HG02763 (cell line): ENCODE measurements at regions not wholly inside any gene's neighbourhood (a gene's known extent, or its start where the extent isn't known, plus 50 kb on each side); places are given as distances from the start of the nearest gene placed in this dataset.

Experiments used
- ATAC-seq: cut with Tn5 transposase; IDR thresholded peaks from one replicate; pipeline ENCODE4 v1.9.1; 2021; ENCODE audit warnings: mild to moderate bottlenecking, moderate library complexity; ENCODE audit not compliant: unreplicated experiment

DNA sequence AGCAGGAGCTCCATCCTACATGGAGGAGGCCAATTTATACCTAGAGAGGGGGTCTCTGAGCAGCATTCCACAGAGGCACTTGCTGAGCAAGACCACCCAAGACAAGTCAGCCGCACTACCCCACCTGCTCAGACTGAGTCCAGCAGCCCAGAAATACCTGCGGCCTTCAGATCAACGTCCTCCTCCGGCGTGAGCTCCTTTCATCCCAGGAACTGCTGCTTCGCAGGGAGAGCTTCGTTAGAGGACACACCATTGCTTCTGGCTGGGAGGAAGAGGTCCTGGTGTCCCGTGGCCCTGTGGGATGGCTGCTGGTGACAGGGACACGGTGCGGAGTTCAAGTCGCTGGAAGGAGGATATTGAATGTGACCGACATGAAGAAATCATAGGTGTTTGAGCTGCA is 216.9 kb upstream of the PPP2R2D start:
- ATAC-seq, result no peak

GRCh38 chr10:131685007-131685406 is 215.8 kb upstream of the PPP2R2D start:
- no peak for ATAC-seq

DNA sequence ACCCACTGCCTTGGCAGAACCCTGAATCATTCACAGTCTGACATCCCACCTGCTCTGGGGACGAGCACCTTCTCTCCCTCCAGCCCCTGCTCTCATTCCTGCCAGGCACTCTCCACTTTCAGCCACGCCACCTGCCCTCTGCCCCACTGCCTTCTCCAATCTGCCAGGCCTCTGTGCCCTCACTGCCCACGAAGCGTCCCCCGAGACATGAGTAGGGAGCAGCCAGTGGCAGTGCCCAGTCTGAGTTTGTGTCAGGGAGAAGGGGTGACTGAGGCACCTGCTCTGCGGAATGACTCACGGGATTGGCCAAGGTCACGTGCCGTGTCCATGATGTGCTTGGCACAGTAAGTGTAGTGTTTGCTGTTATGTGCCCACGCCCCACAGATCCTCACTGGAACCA is 215.2 kb upstream of the PPP2R2D start:
- ATAC-seq, result no peak

DNA sequence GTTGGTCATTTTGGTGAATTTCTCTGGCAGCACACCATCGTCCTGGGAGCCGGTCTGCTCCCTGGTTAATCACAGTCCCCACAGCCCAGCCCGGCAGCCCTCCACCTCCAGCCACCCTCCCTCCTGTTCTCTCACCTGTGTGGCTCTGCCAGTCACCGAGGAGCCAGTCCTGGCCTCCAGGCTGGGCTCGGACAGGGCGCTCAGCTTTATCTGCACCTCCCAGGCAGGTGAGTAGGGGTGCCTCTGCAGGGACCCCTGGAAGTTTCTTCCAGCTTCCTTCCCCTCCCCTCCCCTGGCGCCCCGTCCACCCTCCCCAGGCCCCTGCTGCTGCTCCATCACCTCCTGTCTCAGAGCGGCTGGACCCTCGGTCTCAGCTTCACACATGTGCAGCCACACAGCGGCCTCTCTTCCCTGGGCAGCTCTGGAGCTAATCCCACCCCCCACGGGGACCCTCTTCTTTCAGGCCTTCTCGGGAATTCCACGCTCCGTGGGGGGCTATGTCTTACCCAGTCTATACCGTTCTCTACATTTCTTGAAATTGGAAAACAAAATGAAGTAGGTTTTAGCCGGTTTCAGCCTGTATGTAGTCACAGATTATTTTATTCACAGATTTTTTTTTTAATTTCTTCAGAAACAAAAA is 213.9 kb upstream of the PPP2R2D start:
- ATAC-seq, result no peak

DNA sequence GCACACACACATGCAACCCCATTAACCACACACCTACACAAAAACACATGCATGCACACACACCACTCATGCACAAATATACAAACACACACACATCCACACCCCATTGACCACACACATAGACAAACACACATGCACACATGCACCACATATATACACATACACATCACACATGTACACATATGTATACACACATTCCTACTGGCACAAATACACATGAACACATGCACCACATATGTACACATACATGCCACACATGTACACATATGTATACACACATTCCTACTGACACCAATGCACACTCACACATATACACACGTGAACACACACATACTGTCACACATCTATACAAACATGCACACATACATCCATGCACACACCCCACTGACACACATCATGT is 212.5 kb upstream of the PPP2R2D start:
- ATAC-seq, result no peak

DNA sequence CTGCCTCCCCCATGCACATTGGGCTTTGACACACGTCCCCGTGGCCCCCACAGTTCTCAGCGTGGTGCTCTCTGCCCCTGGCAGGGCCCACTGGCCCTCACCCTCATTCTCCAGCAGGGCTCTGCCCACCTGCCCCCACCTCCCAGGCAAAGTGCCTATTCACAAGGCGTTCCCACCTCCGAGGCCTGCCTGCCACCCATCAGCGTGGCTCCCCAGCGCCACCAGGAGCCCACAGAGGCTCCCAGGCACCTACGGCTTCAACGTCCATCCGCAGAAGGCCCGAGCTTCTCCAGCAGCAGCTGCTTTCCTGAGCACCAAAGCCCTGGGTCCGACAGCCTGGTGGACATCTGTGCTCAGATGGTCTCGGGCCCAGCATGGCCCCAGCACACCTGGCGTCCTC is 211.8 kb upstream of the PPP2R2D start:
- no peak for ATAC-seq

GRCh38 chr10:131689486-131689885 is 211.3 kb upstream of the PPP2R2D start:
- ATAC-seq, result no peak

- no peak for ATAC-seq
Measured at GRCh38 chr10:131689954-131690757, 210.7 kb upstream of the PPP2R2D start.

GRCh38 chr10:131690805-131691239 is 210.0 kb upstream of the PPP2R2D start:
- ATAC-seq, result no peak

GRCh38 chr10:131691481-131692090 is 209.2 kb upstream of the PPP2R2D start:
- no peak for ATAC-seq

- no peak for ATAC-seq
Measured at GRCh38 chr10:131692176-131692575, 208.6 kb upstream of the PPP2R2D start.

GRCh38 chr10:131692686-131693334 is 208.0 kb upstream of the PPP2R2D start:
- ATAC-seq, result no peak

DNA sequence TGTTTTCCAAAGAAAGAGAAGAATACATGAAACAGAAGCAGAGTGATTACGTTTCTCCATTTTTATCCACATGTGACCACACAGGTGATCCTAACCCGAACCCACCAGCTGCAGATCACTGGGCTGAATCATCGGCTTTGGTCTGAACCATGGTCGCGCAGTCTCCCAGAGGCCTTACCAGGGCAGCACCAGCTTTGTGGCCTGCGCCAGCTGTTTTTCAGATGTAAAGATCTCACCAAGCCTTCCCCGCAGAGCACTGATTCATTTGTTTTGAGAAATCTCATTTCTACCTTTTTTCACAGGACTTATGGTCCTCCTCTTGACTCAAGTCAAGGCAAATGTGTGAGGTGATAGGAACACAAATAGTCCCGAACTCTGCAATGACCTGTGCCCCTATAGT is 207.0 kb upstream of the PPP2R2D start:
- ATAC-seq, result no peak

DNA sequence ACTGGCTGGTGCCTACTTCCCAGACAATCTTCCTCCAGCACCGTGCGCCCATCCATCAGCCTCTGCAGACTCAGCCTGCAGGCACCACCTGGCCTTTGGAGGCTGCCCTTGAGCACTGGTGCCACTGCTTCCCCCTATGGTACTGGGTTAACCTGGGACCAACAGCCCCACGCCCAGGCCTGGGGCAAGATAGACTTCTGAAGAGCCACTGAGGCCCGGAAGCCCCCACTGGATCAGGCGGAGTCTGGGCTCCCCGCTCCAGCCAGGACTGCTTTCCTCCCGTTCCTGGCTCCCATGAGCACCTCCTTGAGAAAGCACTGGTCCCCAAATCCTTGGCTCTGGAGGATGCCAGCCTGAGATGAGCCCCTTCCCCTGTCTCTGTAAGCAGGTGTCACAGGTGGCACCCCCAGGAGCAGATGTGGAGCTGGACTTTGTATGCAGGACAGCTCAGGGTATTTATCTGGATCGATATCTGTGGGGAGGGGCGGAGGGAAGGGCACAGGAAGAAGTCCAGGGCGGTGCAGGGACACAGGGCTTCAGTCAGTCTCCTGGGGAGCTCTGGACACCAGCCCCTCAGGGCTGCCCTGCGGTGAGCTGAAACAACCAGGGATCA is 206.5 kb upstream of the PPP2R2D start:
- ATAC-seq, result no peak

DNA sequence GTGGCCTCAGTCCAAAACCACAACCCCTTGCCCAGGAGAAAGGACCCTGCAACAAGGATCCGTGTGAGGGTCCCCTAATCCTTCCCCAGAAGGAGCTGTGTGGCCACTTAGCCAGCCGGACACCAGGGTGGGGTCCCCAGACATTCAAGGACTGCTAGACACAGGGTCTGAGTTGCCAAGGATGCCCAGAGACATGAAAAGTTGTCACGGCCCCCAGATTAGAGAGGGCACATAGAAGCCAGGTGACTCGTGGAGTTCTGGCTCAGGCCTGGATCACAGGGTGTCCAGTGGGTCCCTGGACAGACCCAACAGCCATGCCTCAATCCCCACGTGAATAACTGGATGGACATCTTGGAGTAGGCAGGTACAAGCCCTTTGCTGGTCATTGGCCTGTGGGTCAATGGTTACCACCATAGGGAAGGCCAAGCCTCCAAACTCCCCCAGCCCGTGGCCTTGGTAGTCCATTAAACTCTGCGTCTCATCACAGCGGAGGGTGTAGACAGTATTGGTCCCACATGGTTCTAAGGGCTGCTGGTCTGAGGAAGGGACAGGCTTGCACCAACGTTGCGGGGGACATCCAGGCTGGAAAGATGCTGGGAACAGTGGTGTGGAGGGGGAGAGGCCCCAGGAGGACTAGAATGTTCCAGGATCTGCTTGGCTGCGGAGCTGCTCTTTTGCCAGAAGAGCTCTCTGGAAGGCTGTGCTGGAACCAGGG is 205.9 kb upstream of the PPP2R2D start:
- ATAC-seq, result no peak

- ATAC-seq, result no peak
Measured at GRCh38 chr10:131695496-131696165, 205.2 kb upstream of the PPP2R2D start.

DNA sequence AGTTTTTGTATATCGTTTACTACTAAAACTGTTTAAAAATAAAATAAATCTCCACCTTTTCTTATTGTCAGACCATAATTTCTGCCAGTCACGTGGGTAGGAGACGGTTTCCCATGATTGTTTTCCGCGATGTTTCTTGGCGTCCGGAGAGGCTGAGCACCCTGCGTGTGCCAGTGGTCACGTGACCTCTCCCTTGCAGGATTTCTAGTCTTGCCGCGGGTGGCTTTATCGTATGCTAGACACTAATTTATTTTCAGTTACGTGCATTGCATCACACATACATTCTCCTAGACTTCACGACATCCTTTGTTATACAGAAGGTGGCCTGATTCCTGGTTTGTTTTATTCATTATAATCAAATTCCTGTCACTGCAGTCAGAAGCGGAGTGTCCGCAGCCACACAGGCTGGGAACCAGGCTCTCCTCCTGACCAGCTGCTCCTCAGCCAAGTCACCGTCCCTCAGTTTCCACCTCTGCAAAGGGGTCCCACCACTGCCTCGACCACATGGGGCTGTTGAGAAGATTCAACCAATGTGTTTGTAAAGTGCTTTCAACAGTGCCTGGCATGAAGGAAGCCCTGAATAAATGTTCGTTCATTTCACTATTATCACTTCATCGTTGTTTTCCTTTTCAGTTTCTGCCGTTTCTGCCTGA is 203.2 kb upstream of the PPP2R2D start:
- no peak for ATAC-seq

GRCh38 chr10:131698232-131698631 is 202.6 kb upstream of the PPP2R2D start:
- no peak for ATAC-seq

DNA sequence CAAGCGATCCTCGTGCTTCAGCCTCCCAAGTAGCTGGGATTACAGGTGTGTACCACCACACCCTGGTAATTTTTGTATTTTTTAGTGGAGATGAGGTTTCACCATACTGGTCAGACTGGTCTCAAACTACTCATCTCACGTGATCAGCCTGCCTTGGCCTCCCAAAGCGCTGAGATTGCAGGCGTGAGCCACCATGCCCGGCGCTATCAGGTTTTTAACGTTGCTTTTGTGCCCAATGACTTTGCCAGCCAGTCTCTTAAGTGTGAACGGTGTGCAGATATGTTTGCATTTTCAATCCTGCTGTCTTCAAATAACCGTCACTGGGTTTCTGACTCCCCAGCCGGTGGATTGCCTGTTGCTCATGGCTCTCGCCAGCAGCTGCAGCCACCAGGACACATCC is 201.8 kb upstream of the PPP2R2D start:
- no peak for ATAC-seq
